NCI-H1694 treated with DMSO at 0.1 percent for 48 hours (cell line): ENCODE measurements at regions not wholly inside any gene's neighbourhood (a gene's known extent, or its start where the extent isn't known, plus 50 kb on each side); places are given as distances from the start of the nearest gene placed in this dataset.

Experiments used
- DNase-seq: peaks from one replicate; lab custom pipeline; 2025; lab: John Stamatoyannopoulos, UW

DNA sequence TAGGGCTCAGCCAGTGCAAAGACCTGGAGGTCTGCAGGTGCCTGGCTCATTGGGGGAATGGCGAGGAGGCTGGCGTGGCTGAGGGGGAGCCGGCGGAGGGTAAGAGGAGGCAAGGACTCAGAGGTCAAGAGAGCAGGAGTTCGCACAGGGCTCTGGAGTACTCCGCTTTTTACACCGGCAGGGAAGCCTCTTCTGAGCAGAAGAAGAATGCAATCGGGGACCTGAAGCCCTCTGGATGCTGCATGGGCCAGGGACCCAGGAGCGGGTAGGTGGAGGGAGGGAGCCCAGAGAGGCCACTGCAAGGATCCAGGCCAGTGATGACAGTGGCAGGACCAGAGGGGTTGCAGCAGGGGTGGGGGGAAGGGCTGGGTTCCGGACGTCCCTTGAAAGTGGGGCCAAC lies 70.4 kb upstream of the TAMM41 start:
- DNase-seq = no peak

DNA sequence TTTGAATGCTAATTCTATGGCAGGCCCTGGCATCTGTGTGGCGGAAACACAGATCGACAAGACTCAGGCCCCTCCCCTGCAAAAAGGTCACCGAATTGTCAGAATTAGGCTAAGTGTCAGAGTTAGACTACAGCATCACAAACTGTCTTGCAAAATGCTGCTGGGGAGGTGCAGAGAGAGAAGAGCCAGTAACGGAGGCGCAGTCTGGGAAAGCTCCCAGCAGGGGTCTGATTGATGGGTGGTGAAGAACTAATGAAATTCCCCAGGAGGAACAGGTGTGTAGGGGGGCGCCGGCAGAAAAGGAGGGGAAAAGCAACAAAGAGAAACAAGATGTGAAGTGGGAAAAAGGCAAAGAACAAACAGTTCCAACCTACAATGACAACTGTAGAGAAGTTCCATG lies 72.7 kb upstream of the TAMM41 start:
- DNase-seq = no peak

- no peak for DNase-seq
Observed at GRCh38 chr3:11924518-11924917, 77.8 kb upstream of the TAMM41 start.

- no peak for DNase-seq
Observed at GRCh38 chr3:11928381-11928780, 75.8 kb upstream of the SYN2 start.

- no peak for DNase-seq
Observed at GRCh38 chr3:11929531-11929930, 74.7 kb upstream of the SYN2 start.

DNA sequence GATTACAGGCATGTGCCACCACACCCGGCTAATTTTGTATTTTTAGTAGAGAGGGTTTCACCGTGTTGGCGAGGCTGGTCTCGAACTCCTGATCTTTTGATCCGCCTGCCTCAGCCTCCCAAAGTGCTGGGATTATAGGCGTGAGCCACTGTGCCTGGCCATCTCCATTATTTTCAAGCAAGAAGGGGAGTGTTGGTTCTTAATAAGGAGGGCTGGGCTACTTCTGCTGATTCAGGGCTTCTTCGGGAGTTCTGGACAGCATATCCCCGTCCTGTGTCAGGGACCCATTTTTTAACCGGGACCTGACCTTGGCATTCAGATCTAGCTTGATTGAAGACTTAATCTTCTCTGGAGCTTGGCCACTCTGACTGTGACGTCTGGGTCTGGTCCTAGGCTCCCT lies 74.1 kb upstream of the SYN2 start:
- no peak for DNase-seq

GRCh38 chr3:11932636-11933035 lies 71.6 kb upstream of the SYN2 start:
- DNase-seq = peak; percentile 8

- DNase-seq = no peak
Observed at GRCh38 chr3:11933529-11933928, 70.7 kb upstream of the SYN2 start.

DNA sequence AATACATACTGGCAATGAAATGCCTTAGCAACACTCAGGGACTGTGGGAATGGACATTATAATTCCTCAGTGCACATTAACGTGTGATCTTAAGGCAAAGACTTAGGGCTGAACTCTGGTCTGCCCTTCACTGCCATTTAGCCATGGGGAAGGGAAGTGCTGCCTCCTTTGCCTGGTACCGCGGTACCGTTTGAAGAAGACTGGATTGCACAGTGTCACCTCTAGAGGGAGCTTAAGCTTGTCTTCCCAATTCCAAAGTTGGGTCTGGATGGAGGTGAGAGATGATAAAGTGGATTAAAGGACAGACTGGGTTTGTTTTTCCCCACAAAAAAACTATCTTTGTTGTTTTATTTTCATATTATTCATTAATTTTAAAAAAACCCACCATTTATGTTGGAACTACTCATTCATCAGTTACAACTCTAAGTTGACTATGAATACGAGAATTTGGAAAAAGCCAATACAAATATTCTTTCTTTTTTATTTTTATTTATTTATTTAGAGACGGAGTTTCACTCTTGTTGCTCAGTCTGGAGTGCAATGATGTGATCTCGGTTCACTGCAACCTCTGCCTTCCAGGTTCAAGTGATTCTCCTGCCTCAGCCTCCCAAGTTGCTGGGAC lies 60.0 kb upstream of the SYN2 start:
- DNase-seq = peak; percentile 21

DNA sequence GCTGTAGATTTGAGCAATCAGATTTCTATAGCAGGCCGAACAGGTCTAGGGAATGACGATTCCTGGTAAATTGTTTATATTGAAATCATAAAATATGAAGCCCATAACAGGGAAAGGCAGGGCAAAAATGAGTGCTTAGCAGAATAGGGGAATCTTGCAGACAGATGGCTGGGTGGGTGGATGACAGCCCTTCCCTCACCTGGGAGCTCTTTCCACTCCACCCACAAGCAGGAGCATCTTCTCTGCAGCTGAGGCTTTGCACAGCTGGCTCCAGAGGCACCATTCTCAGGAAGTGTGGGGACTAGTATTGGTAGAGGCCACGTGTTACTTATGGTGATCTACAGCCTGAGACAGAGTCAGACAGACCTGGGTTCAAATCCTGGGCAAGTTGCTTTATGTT lies 55.9 kb upstream of the SYN2 start:
- DNase-seq = no peak

- no peak for DNase-seq
Observed at GRCh38 chr3:11948866-11949265, 55.3 kb upstream of the SYN2 start.

- no peak for DNase-seq
Observed at GRCh38 chr3:11949351-11949750, 54.8 kb upstream of the SYN2 start.

GRCh38 chr3:11950576-11950975 lies 53.6 kb upstream of the SYN2 start:
- no peak for DNase-seq

GRCh38 chr3:11953350-11953749 lies 50.8 kb upstream of the SYN2 start:
- no peak for DNase-seq

DNA sequence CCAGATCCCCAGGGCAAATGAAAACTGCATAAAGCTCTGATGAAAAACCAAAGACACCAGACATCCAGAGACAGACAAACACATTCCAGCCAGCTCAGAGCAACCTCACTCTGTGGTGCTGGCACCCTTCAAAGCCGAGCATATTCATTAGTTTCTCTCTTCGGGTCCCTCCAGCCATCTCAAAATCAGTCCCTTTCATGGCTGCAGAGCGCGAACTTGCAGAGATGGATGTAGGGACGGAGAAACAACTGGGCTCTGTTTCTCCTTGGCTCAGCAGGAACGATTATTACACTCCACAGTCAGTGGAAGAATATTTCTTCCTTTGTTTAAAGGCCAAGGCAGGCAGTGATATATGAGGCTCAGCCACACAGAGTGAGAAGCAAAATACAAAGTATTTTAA lies 50.4 kb upstream of the SYN2 start:
- DNase-seq = no peak

- no peak for DNase-seq
Observed at GRCh38 chr3:11954312-11954934, 49.8 kb upstream of the SYN2 start.
